HepG2 (cell line): ENCODE measurements at regions not wholly inside any gene's neighbourhood (a gene's known extent, or its start where the extent isn't known, plus 50 kb on each side); places are given as distances from the start of the nearest gene placed in this dataset.

Experiments used
- ATAC-seq: fragments of 200-7000 bp; cut with Tn5 transposase; 3 replicates; pipeline ENCODE4 v1.9.1; 2020; ENCODE audit warnings: mild to moderate bottlenecking, moderate library complexity
- BruUV-seq: library from RNA; stranded (reverse); fragments of 400-500 nt; replicated peaks from 2 replicates; lab custom pipeline; 2021; lab: Mats Ljungman, UMichigan
- CTCF ChIA-PET: fragments of 300-600 bp; formaldehyde crosslinking; extraction: SDS; loops from one replicate; lab custom pipeline; 2021; ENCODE audit warnings: low total read pairs, inconsistent platforms, low intra/inter-chr PET ratio; lab: Yijun Ruan, JAX
- POLR2A ChIA-PET: fragments of 350-600 bp; sonication (Branson Sonifier 250); formaldehyde crosslinking; loops from one replicate; lab custom pipeline; 2020; ENCODE audit warnings: antibody characterized with exemption, inconsistent platforms; lab: Yijun Ruan, JAX
- DNase-seq: peaks from one replicate; pipeline ENCODE4 v3.0.0-alpha.2; 2015; ENCODE audit warnings: low spot score
- FAIRE-seq: peaks from 3 replicates; lab custom pipeline; 2011; peaks lifted over from hg19 to GRCh38; lab: Jason Lieb, UNC
- H2AFZ ChIP-seq: one replicate; pipeline ENCODE4 v1.6.1; 2011; ENCODE audit warnings: low read length, inconsistent platforms
- H3K27ac ChIP-seq: fragments of 300-600 bp; 3 replicates; pipeline ENCODE4 v1.8.0; 2011; ENCODE audit warnings: mixed run types, mild to moderate bottlenecking, mixed read lengths, low read length, inconsistent platforms; ENCODE audit not compliant: insufficient read depth; ENCODE audit errors: extremely low read length
- H3K27me3 ChIP-seq, 2 experiments: fragments of 200-600 bp in 1 of 2; 2 replicates in 1 of 2; 3 replicates in 1 of 2; pipeline versions ENCODE4 v1.6.0 to v1.8.0; 2011; ENCODE audit warnings: low read length in 2 of 2, mild to moderate bottlenecking in 2 of 2, moderate library complexity in 2 of 2, inconsistent platforms in 1 of 2; ENCODE audit not compliant: insufficient read depth in 2 of 2, control insufficient read depth in 1 of 2
- H3K36me3 ChIP-seq, 2 experiments: fragments of 200-600 bp in 1 of 2; replicated peaks in 1 of 2; 2 replicates in 1 of 2; 3 replicates in 1 of 2; pipeline versions ENCODE4 v1.5.1 to v1.8.0; 2011; ENCODE audit warnings: low read length in 2 of 2, inconsistent platforms in 1 of 2; ENCODE audit not compliant: insufficient read depth in 2 of 2, control insufficient read depth in 1 of 2
- H3K4me1 ChIP-seq: 2 replicates; pipeline ENCODE4 v1.5.1; 2012; ENCODE audit warnings: low read length, inconsistent platforms; ENCODE audit not compliant: insufficient read depth
- H3K4me2 ChIP-seq: 2 replicates; pipeline ENCODE4 v1.6.0; 2011; ENCODE audit warnings: low read depth, low read length, inconsistent platforms
- H3K4me3 ChIP-seq, 3 experiments: fragments of 200-600 bp in 1 of 3; sonication (generic), shearing (Covaris generic) in 1 of 3; replicated peaks in 1 of 3; 2 replicates each; pipeline ENCODE4 v1.5.1; 2011 to 2016; ENCODE audit warnings: low read length in 3 of 3, inconsistent platforms in 2 of 3, low read depth in 2 of 3, mild to moderate bottlenecking in 2 of 3, control low read depth in 1 of 3, mixed read lengths in 1 of 3; ENCODE audit not compliant: insufficient read depth in 1 of 3
- H3K79me2 ChIP-seq: one replicate; pipeline ENCODE4 v1.6.1; 2011; ENCODE audit warnings: low read length, inconsistent platforms; ENCODE audit not compliant: insufficient read depth
- H3K9ac ChIP-seq: 2 replicates; pipeline ENCODE4 v1.6.0; 2011; ENCODE audit warnings: mild to moderate bottlenecking, low read depth, low read length, inconsistent platforms; ENCODE audit not compliant: insufficient read depth
- H3K9me3 ChIP-seq: 2 replicates; pipeline ENCODE4 v1.5.1; 2012; ENCODE audit warnings: mild to moderate bottlenecking, low read length
- H4K20me1 ChIP-seq: 2 replicates; pipeline ENCODE4 v1.6.0; 2011; ENCODE audit warnings: inconsistent platforms, mild to moderate bottlenecking, low read length, moderate library complexity; ENCODE audit not compliant: insufficient read depth
- ARHGAP35 ChIP-seq: sonication (generic); formaldehyde crosslinking; IDR thresholded peaks from 2 replicates; pipeline ENCODE4 v1.9.0; 2022; ENCODE audit warnings: mild to moderate bottlenecking, inconsistent platforms, moderate library complexity, missing genetic modification reagents, borderline replicate concordance
- ARNT ChIP-seq: fragments of 450-650 bp; IDR thresholded peaks from 2 replicates; pipeline ENCODE4 v1.6.1; 2017
- POGK ChIP-seq: sonication (generic); formaldehyde crosslinking; conservative IDR thresholded peaks from 2 replicates; pipeline ENCODE4 v1.8.0; 2022; ENCODE audit warnings: mild to moderate bottlenecking, moderate library complexity, missing genetic modification reagents
- TMF1 ChIP-seq: sonication (generic); formaldehyde crosslinking; IDR thresholded peaks from 2 replicates; pipeline ENCODE4 v1.8.1; 2022; ENCODE audit warnings: low read depth, missing genetic modification reagents
- ZMAT5 ChIP-seq: sonication (generic); formaldehyde crosslinking; IDR thresholded peaks from 2 replicates; pipeline ENCODE4 v1.5.0; 2020; ENCODE audit warnings: mild to moderate bottlenecking, low read depth, missing genetic modification reagents, borderline replicate concordance
- ZNF124 ChIP-seq: sonication (generic); formaldehyde crosslinking; IDR thresholded peaks from 2 replicates; pipeline ENCODE4 v1.4.0; 2020; ENCODE audit warnings: missing genetic modification reagents
- ZNF256 ChIP-seq: sonication (generic); formaldehyde crosslinking; conservative IDR thresholded peaks from 2 replicates; pipeline ENCODE4 v1.4.0; 2020; ENCODE audit warnings: missing genetic modification reagents
- ZNF589 ChIP-seq: sonication (generic); formaldehyde crosslinking; conservative IDR thresholded peaks from 2 replicates; pipeline ENCODE4 v1.8.0; 2022; ENCODE audit warnings: mild to moderate bottlenecking, moderate library complexity, missing genetic modification reagents
- ZNF598 ChIP-seq: sonication (generic); formaldehyde crosslinking; IDR thresholded peaks from 2 replicates; pipeline ENCODE4 v1.5.1; 2020; ENCODE audit warnings: mild to moderate bottlenecking, missing genetic modification reagents, borderline replicate concordance
- ZNF777 ChIP-seq: sonication (generic); formaldehyde crosslinking; IDR thresholded peaks from 2 replicates; pipeline ENCODE4 v1.4.0; 2020; ENCODE audit warnings: missing genetic modification reagents
- WGBS: methylation state at CpG from one replicate; pipeline ENCODE4 v1.1.6; 2017; ENCODE audit warnings: low lambda C conversion rate; 5-methylcytosine and 5-hydroxymethylcytosine counted together
- in situ Hi-C: cut with HindIII; loops from 2 replicates; pipeline ENCODE4 v1.10.0; 2017; ENCODE audit warnings: low pct_unique_long_range_greater_than_20kb; ENCODE audit not compliant: extremely low pct_ligation_motif_present
- intact Hi-C: fragments of 100-400 bp; cut with micrococcal nuclease; formaldehyde crosslinking; loops from one replicate; pipeline ENCODE4 v1.10.0; 2022; ENCODE audit not compliant: unreplicated experiment
- TF ChIP-seq, protein P1 (sequence below): sonication (generic); formaldehyde crosslinking; IDR thresholded peaks from 2 replicates; pipeline ENCODE4 v1.4.0; 2020; ENCODE audit warnings: mild to moderate bottlenecking, missing genetic modification reagents
- TF ChIP-seq, protein P2 (sequence below): IDR thresholded peaks from 2 replicates; pipeline ENCODE4 v1.6.1; 2016; ENCODE audit warnings: low read depth

DNA sequence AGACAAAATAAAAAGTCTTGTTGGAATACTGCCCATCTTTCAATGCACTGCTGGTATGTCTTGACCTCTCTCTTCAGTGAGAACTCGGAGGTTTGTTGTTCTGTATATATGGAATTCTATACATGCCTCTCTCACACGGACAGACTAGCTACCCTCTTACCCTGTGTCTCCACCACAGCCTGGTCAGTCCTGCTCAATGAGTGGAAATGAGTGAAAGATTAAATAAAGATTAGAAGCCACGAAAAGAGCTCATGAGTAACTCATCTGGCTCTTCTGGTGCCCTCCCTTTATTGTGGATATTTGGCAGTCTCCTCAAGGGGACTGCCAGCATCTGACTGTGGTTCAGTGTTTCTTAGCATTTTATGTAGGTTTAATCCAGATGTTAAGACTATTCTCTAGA is 262.8 kb upstream of the MAP3K7 start:
- no peaks in the 10 kb centered on the region for H3K79me2 ChIP-seq
- no peak for FAIRE-seq
- in situ Hi-C loops = no loop called here
- no peaks in the 10 kb centered on the region; a peak in 1 of 5 replicates for H3K27me3 ChIP-seq
- no peak overlapping the region for H3K4me2 ChIP-seq
- H3K4me3 ChIP-seq = no peak overlapping the region
- ChIA-PET CTCF (no interaction called here), POLR2A (no interaction called here)
- 0% methylated on average over 3 of the region's 3 CpGs for WGBS
- no peak overlapping the region for H2AFZ ChIP-seq
- no peak for DNase-seq
- no peak overlapping the region for H3K27ac ChIP-seq
- no peaks in the 10 kb centered on the region for H4K20me1 ChIP-seq
- TF ChIP-seq ZMAT5 (CRISPR knock-in tag) = no peak
- no peak for TF ChIP-seq ZNF124 (CRISPR knock-in tag)
- TF ChIP-seq ZNF256 (CRISPR knock-in tag) = no peak
- TF ChIP-seq, protein P1, sequence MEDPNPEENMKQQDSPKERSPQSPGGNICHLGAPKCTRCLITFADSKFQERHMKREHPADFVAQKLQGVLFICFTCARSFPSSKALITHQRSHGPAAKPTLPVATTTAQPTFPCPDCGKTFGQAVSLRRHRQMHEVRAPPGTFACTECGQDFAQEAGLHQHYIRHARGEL (CRISPR knock-in tag) = no peak
- no peaks in the 10 kb centered on the region for H3K9me3 ChIP-seq
- no peaks in the 10 kb centered on the region for H3K36me3 ChIP-seq
- no peaks in the 10 kb centered on the region for H3K4me1 ChIP-seq
- H3K9ac ChIP-seq = no peak overlapping the region
- intact Hi-C loops = no loop called here
- BruUV-seq = no TSS peak
- no peak for ATAC-seq

- no peaks in the 10 kb centered on the region for H3K27me3 ChIP-seq
- FAIRE-seq = no peak
- DNase-seq = no peak
- ATAC-seq = no peak
- H2AFZ ChIP-seq = no peak overlapping the region
- H3K36me3 ChIP-seq = no peaks in the 10 kb centered on the region
- no peaks in the 10 kb centered on the region for H3K4me1 ChIP-seq
- no peaks in the 10 kb centered on the region for H4K20me1 ChIP-seq
- H3K9ac ChIP-seq = no peak overlapping the region
- H3K27ac ChIP-seq = no peak overlapping the region
- no peaks in the 10 kb centered on the region for H3K9me3 ChIP-seq
- no peak overlapping the region for H3K4me3 ChIP-seq
- H3K4me2 ChIP-seq = no peak overlapping the region
- POLR2A ChIA-PET = no interaction called here
- TF ChIP-seq ARHGAP35 (CRISPR knock-in tag) (no peak), ARNT (no peak), ZNF777 (CRISPR knock-in tag) (no peak), ZNF598 (CRISPR knock-in tag) (no peak), TMF1 (CRISPR knock-in tag) (no peak), POGK (CRISPR knock-in tag) (no peak), ZNF589 (CRISPR knock-in tag) (no peak)
- TF ChIP-seq, protein P2, sequence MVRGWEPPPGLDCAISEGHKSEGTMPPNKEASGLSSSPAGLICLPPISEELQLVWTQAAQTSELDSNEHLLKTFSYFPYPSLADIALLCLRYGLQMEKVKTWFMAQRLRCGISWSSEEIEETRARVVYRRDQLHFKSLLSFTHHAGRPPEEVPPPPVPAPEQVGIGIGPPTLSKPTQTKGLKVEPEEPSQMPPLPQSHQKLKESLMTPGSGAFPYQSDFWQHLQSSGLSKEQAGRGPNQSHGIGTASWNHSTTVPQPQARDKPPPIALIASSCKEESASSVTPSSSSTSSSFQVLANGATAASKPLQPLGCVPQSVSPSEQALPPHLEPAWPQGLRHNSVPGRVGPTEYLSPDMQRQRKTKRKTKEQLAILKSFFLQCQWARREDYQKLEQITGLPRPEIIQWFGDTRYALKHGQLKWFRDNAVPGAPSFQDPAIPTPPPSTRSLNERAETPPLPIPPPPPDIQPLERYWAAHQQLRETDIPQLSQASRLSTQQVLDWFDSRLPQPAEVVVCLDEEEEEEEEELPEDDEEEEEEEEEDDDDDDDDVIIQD (CRISPR knock-in tag) = no peak
- intact Hi-C loops (no loop called here), in situ Hi-C loops (no loop called here)
- no peaks in the 10 kb centered on the region for H3K79me2 ChIP-seq
- CTCF ChIA-PET = no interaction called here
- BruUV-seq = no TSS peak
Measured at GRCh38 chr6:90846824-90847223, 260.0 kb upstream of the MAP3K7 start.
